Mucosa of rectum (tissue), 2 donors: ENCODE measurements at regions not wholly inside any gene's neighbourhood (a gene's known extent, or its start where the extent isn't known, plus 50 kb on each side); places are given as distances from the start of the nearest gene placed in this dataset.
"Not testable (repeated sequence)": the region's sequence is repeated elsewhere in the genome, so short reads cannot be mapped to it uniquely, and the experiment has no call there.

Experiments used
- H3K27ac ChIP-seq, 2 donors: one replicate each; pipeline ENCODE4 v1.7.0; 2013; ENCODE audit warnings: inconsistent platforms in 2 of 2, low read depth in 2 of 2, low read length in 2 of 2
- H3K27me3 ChIP-seq, 2 donors: one replicate each; pipeline ENCODE4 v1.7.0; 2013; ENCODE audit warnings: low read length in 2 of 2; ENCODE audit not compliant: control insufficient read depth in 2 of 2, insufficient read depth in 2 of 2
- H3K36me3 ChIP-seq, 2 donors: one replicate each; pipeline ENCODE4 v1.7.0; 2013; ENCODE audit warnings: low read length in 2 of 2; ENCODE audit not compliant: control insufficient read depth in 2 of 2, insufficient read depth in 2 of 2
- H3K4me1 ChIP-seq, 2 donors: one replicate each; pipeline ENCODE4 v1.7.0; 2013; ENCODE audit warnings: low read length in 2 of 2, mild to moderate bottlenecking in 1 of 2; ENCODE audit not compliant: control insufficient read depth in 2 of 2, insufficient read depth in 2 of 2
- H3K4me3 ChIP-seq, 2 donors: one replicate each; pipeline ENCODE4 v1.7.0; 2013; ENCODE audit warnings: low read length in 2 of 2
- H3K9ac ChIP-seq, 2 donors: one replicate each; pipeline ENCODE4 v1.7.0; 2013; ENCODE audit warnings: low read length in 2 of 2, low read depth in 1 of 2, mild to moderate bottlenecking in 1 of 2
- H3K9me3 ChIP-seq, 2 donors: one replicate each; pipeline ENCODE4 v1.7.0; 2013; ENCODE audit warnings: low read length in 2 of 2; ENCODE audit not compliant: control insufficient read depth in 2 of 2
- donor health status: healthy.
- donor health status: Normal muscosa, but diverticular disease.

- Histone ChIP-seq H3K9ac (no peak overlapping the region), H3K4me3 (no peak overlapping the region), H3K27ac (no peak overlapping the region), H3K27me3 (no peaks in the 10 kb centered on the region), H3K9me3 (no peaks in the 10 kb centered on the region), H3K36me3 (no peaks in the 10 kb centered on the region), H3K4me1 (no peaks in the 10 kb centered on the region)
These were observed 113.3 kb upstream of the JCAD start for GRCh38 chr10:30172673-30173072.

DNA sequence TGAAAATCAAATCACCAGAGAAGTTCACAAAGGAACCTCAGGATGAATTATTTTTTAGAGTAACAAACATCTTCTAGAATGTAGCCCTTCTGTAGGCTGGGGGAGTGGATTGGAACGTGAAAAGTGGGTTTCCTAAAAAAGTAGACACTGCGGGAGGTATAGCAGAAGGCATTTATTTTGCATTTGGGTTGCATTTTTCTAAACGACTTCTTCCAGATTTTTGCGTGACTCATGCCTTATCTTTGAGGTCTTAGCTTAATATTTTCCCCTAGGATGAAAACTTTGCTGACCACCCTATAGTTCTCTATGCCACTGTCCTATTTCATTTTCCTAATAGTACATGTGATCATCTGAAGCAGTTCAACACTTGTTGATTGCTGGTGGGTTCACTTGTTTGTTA lies 112.7 kb upstream of the JCAD start:
- Histone ChIP-seq H3K4me3 (no peak overlapping the region), H3K27ac (no peak overlapping the region), H3K9ac (no peak overlapping the region), H3K27me3 (no peaks in the 10 kb centered on the region), H3K9me3 (no peaks in the 10 kb centered on the region), H3K36me3 (no peaks in the 10 kb centered on the region), H3K4me1 (no peaks in the 10 kb centered on the region)

DNA sequence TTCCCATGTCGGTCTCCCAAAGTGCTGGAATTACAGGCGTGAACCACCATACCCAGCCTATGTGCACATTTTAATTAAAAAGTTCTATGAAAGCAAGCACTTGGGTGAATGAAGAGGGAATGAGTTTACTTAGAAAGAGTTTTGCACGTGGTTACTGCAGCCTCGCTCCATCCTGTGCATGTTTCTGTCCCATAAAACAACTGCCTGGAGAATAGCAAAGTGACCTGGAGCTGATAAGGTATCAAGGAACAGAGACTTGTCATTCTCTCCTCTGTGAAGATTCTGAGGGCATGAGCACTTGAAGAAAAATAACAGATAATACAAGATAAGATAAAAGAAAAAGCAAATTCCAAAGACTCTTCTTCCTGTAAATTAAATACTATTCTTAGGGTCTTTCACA lies 112.2 kb upstream of the JCAD start:
- Histone ChIP-seq H3K27ac (no peak overlapping the region), H3K27me3 (no peaks in the 10 kb centered on the region), H3K36me3 (no peaks in the 10 kb centered on the region), H3K4me1 (no peaks in the 10 kb centered on the region), H3K9ac (no peak overlapping the region), H3K9me3 (no peaks in the 10 kb centered on the region), H3K4me3 (no peak overlapping the region)

DNA sequence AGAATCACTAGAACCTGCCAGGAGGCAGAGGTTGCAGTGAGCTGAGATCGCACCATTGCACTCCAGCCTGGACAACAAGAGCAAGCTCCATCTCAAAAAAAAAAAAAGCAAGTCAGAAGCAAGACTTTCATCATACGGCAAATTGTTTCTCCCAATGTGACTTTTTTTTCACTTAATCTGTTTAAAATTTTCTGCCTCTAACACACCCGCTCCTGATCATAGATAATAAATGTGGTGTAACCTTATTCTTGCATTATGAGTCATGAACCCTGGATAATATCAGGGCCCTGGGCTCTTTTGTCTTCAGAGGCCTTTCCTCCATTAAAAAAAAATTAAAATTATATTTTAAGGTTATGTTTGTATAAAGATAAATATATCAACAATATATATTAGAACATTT lies 111.4 kb upstream of the JCAD start:
- no peak overlapping the region for H3K4me3 ChIP-seq
- H3K9me3 ChIP-seq: no peaks in the 10 kb centered on the region
- no peak overlapping the region for H3K27ac ChIP-seq
- no peaks in the 10 kb centered on the region for H3K27me3 ChIP-seq
- H3K9ac ChIP-seq: no peak overlapping the region
- no peaks in the 10 kb centered on the region for H3K4me1 ChIP-seq
- no peaks in the 10 kb centered on the region for H3K36me3 ChIP-seq

DNA sequence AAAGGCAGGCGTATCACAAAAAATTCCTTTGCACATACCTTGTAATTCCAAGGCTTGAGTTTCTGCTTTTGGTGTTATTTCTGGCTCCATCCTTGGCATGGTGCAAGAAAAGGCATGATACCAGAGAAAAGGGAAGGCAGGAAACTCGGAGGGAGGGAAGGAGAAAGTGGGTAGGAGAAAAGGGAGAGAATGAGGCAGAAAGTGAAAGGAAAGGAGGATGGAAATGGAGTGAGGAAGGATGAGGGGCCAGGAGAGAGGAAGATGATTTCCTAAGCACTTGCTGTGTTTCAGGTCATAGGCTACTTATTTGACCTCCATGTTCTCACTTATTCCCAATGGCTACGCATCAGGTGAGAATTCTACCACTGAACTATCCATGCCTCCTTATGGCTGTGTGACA lies 110.8 kb upstream of the JCAD start:
- H3K4me1 ChIP-seq: no peaks in the 10 kb centered on the region
- no peaks in the 10 kb centered on the region for H3K36me3 ChIP-seq
- no peak overlapping the region for H3K27ac ChIP-seq
- no peaks in the 10 kb centered on the region for H3K9me3 ChIP-seq
- no peak overlapping the region for H3K4me3 ChIP-seq
- H3K9ac ChIP-seq: no peak overlapping the region
- no peaks in the 10 kb centered on the region for H3K27me3 ChIP-seq

- no peak overlapping the region for H3K9ac ChIP-seq
- H3K4me3 ChIP-seq: no peak overlapping the region
- no peaks in the 10 kb centered on the region for H3K27me3 ChIP-seq
- H3K4me1 ChIP-seq: no peaks in the 10 kb centered on the region
- H3K9me3 ChIP-seq: no peaks in the 10 kb centered on the region
- no peak overlapping the region for H3K27ac ChIP-seq
- H3K36me3 ChIP-seq: no peaks in the 10 kb centered on the region
These were observed 110.0 kb upstream of the JCAD start for GRCh38 chr10:30169342-30169741.

DNA sequence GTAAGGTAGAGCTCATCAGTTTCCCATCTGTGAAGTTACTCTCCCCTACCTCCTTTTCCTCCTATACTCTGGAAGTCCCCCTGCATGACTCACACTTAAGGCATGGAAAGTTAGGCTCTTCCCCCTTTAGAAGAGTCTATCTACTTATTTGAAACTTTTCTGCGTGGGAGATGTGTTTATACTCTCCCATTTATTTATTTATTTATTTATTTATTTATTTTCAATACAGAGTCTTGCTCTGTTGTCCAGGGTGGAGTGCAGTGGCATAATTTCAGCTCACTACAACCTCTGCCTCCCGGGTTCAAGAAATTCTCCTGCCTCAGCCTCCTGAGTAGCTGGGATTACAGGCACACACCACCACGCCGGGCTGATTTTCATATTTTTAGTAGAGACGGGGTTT lies 107.5 kb upstream of the JCAD start:
- H3K27me3 ChIP-seq: no peaks in the 10 kb centered on the region
- H3K4me1 ChIP-seq: no peaks in the 10 kb centered on the region
- H3K36me3 ChIP-seq: no peaks in the 10 kb centered on the region
- no peaks in the 10 kb centered on the region for H3K9me3 ChIP-seq
- H3K27ac ChIP-seq: no peak overlapping the region
- H3K4me3 ChIP-seq: no peak overlapping the region
- no peak overlapping the region for H3K9ac ChIP-seq

- not testable (repeated sequence) for H3K27me3 ChIP-seq, H3K27ac ChIP-seq, H3K9me3 ChIP-seq, H3K9ac ChIP-seq, H3K4me3 ChIP-seq, H3K36me3 ChIP-seq, H3K4me1 ChIP-seq
These were observed 104.0 kb upstream of the JCAD start for GRCh38 chr10:30163410-30163809.

DNA sequence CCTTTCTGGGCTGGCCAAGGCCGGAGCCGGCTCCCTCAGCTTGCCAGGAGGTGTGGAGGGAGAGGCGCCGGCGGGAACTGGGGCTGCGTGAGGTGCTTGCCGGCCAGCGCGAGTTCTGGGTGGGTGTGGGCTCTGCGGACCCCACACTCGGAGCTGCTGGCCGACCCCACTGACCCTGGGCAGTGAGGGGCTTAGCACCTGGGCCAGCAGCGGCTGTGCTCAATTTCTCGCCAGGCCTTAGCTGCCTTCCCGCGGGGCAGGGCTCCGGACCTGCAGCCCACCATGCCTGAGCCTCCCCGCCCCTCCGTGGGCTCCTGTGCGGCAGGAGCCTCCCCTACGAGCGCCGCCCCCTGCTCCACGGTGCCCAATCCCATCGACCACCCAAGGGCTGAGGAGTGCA lies 103.4 kb upstream of the JCAD start:
- not testable (repeated sequence) for H3K9me3 ChIP-seq, H3K9ac ChIP-seq, H3K27me3 ChIP-seq, H3K4me1 ChIP-seq, H3K27ac ChIP-seq, H3K4me3 ChIP-seq, H3K36me3 ChIP-seq

DNA sequence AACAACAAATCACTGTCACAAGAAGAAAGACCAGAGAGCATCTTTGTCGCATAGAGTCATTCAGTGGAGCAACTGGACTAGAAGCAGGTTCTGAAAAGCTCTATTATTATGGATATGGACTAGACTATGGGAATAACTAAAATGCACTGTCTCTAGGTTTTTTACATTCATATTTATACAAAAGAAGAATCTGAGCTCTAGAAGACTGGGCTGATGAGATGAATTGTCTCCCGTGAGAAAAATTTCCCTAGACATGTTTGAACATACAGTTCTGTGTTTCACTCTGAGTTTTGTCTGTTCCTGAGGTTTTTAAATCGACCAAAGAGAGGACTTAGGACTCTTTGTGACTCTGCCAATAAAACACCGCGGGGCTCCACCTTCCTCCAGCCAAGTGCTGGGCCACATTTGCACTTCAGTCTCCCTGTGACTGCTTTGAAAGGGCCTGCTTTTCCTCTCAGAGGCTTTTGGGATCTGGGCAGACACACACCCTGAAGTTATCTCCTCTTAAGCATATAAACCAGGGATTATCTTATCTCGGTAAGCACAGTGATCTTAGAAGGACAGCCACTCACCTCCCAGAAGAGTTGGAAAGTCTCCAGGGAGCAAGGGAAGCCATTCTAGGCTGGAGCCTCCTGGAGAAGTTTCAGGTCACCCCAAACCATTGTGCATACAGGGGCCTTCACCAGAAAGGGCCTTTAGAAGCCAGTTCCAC lies 101.0 kb upstream of the JCAD start:
- H3K4me1 ChIP-seq: no peaks in the 10 kb centered on the region
- H3K9ac ChIP-seq: no peak overlapping the region
- H3K27ac ChIP-seq: no peak overlapping the region
- no peaks in the 10 kb centered on the region for H3K36me3 ChIP-seq
- H3K4me3 ChIP-seq: no peak overlapping the region
- H3K9me3 ChIP-seq: no peaks in the 10 kb centered on the region
- H3K27me3 ChIP-seq: no peaks in the 10 kb centered on the region

GRCh38 chr10:30159614-30160013 lies 100.2 kb upstream of the JCAD start:
- not testable (repeated sequence) for H3K9me3 ChIP-seq, H3K9ac ChIP-seq, H3K36me3 ChIP-seq, H3K27ac ChIP-seq, H3K27me3 ChIP-seq, H3K4me1 ChIP-seq, H3K4me3 ChIP-seq
